NCI-H526 treated with DMSO at 0.1 percent for 48 hours (cell line): ENCODE measurements at regions not wholly inside any gene's neighbourhood (a gene's known extent, or its start where the extent isn't known, plus 50 kb on each side); places are given as distances from the start of the nearest gene placed in this dataset.
"Not testable (repeated sequence)": the region's sequence is repeated elsewhere in the genome, so short reads cannot be mapped to it uniquely, and the experiment has no call there.

ENCODE experiments used
- DNase-seq: peaks from one replicate; lab custom pipeline; 2025; lab: John Stamatoyannopoulos, UW

- not testable (repeated sequence) for DNase-seq
Observed at GRCh38 chr5:15096686-15097085, 225.1 kb upstream of the ANKH start.

GRCh38 chr5:15092801-15093200, 221.2 kb upstream of the ANKH start:
- no peak for DNase-seq

- no peak for DNase-seq
Observed at GRCh38 chr5:15085671-15086070, 214.1 kb upstream of the ANKH start.

GRCh38 chr5:15082096-15082495, 210.5 kb upstream of the ANKH start:
- no peak for DNase-seq

GRCh38 chr5:15080219-15080618, 208.6 kb upstream of the ANKH start:
- DNase-seq = no peak

- no peak for DNase-seq
Observed at GRCh38 chr5:15079566-15079965, 208.0 kb upstream of the ANKH start.

GRCh38 chr5:15074651-15075050, 203.1 kb upstream of the ANKH start:
- no peak for DNase-seq

GRCh38 chr5:15073453-15073852, 201.9 kb upstream of the ANKH start:
- no peak for DNase-seq

GRCh38 chr5:15070907-15071306, 199.3 kb upstream of the ANKH start:
- DNase-seq = no peak

GRCh38 chr5:15069407-15069905, 197.9 kb upstream of the ANKH start:
- no peak for DNase-seq

GRCh38 chr5:15065091-15065490, 193.5 kb upstream of the ANKH start:
- DNase-seq = no peak

- no peak for DNase-seq
Observed at GRCh38 chr5:15064396-15064795, 192.8 kb upstream of the ANKH start.

- no peak for DNase-seq
Observed at GRCh38 chr5:15056988-15057592, 185.5 kb upstream of the ANKH start.

- no peak for DNase-seq
Observed at GRCh38 chr5:15044521-15044920, 172.9 kb upstream of the ANKH start.

GRCh38 chr5:15037247-15037908, 165.8 kb upstream of the ANKH start:
- no peak for DNase-seq

- DNase-seq = no peak
Observed at GRCh38 chr5:15034379-15034778, 162.8 kb upstream of the ANKH start.

- DNase-seq = no peak
Observed at GRCh38 chr5:15031180-15031579, 159.6 kb upstream of the ANKH start.

GRCh38 chr5:15027764-15028163, 156.2 kb upstream of the ANKH start:
- DNase-seq = no peak

GRCh38 chr5:15026944-15027343, 155.4 kb upstream of the ANKH start:
- no peak for DNase-seq

- DNase-seq = no peak
Observed at GRCh38 chr5:15026011-15026893, 154.7 kb upstream of the ANKH start.

GRCh38 chr5:15023846-15024245, 152.3 kb upstream of the ANKH start:
- no peak for DNase-seq

- no peak for DNase-seq
Observed at GRCh38 chr5:15023266-15023665, 151.7 kb upstream of the ANKH start.
